HFFc6 (cell line): ENCODE measurements at regions not wholly inside any gene's neighbourhood (a gene's known extent, or its start where the extent isn't known, plus 50 kb on each side); places are given as distances from the start of the nearest gene placed in this dataset.

Source experiments
- DNase-seq: peaks from one replicate; pipeline ENCODE4 v3.0.0-alpha.2; 2018
- H3K27ac Mint-ChIP-seq: 2 replicates; pipeline ENCODE4 v1.8.0; 2020; ENCODE audit warnings: mild to moderate bottlenecking, mixed read lengths
- H3K27me3 Mint-ChIP-seq: 2 replicates; pipeline ENCODE4 v1.8.0; 2021; ENCODE audit warnings: mild to moderate bottlenecking, moderate library complexity, mixed read lengths; ENCODE audit not compliant: insufficient read depth
- H3K36me3 Mint-ChIP-seq: 2 replicates; pipeline ENCODE4 v1.8.0; 2021; ENCODE audit warnings: low read depth, mixed read lengths
- H3K4me1 Mint-ChIP-seq: 2 replicates; pipeline ENCODE4 v1.8.0; 2020; ENCODE audit warnings: low read depth, mixed read lengths
- H3K4me3 Mint-ChIP-seq: 2 replicates; pipeline ENCODE4 v1.8.0; 2020; ENCODE audit warnings: mild to moderate bottlenecking, moderate library complexity, mixed read lengths
- H3K9me3 Mint-ChIP-seq: 2 replicates; pipeline ENCODE4 v1.8.0; 2020; ENCODE audit warnings: mild to moderate bottlenecking, mixed read lengths
- CTCF ChIP-seq: fragments of 200-600 bp; sonication (generic); IDR thresholded peaks from 2 replicates; pipeline ENCODE4 v1.5.0; 2021; ENCODE audit warnings: antibody characterized with exemption, mild to moderate bottlenecking

DNA sequence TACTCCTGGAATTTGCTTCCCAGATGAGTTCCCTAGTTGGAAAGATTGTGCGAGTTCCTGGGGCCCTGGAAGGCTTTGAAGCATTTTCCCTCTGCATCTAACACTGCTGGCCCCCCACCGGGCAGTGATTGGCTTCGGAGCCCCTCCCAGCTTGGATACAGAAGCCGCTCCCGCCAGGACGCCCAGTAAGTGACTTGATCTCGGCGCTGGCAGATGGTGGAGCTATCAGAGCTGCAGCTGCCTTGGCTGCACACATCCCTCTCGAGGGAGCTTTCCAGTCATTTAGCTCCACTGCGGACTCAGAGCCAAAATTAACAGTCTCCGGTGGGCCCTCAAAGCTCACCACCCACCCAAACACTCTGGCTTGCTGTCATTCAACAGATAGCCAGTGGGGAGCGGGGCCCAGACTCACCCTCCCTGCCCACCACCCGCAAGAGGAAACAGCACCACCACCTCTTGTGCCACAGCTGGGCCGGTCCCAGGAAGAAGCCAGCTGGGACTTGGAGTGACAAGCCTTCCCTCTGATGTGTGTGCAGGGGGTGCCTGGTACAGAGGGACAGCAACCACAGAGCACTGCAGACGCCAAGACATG, 162.3 kb downstream of the TRIM29 start:
- Mint-ChIP-seq H3K27ac (no peak overlapping the region), H3K4me1 (no peaks in the 10 kb centered on the region), H3K9me3 (no peaks in the 10 kb centered on the region), H3K4me3 (no peak overlapping the region), H3K27me3 (peaks cover 52% of the 10 kb centered on the region), H3K36me3 (no peaks in the 10 kb centered on the region)
- DNase-seq, result no peak
- TF ChIP-seq CTCF, result no peak

GRCh38 chr11:119974467-119974866, 163.4 kb downstream of the TRIM29 start:
- H3K4me3 Mint-ChIP-seq, result no peak overlapping the region
- no peaks in the 10 kb centered on the region for H3K9me3 Mint-ChIP-seq
- no peak overlapping the region for H3K27ac Mint-ChIP-seq
- H3K27me3 Mint-ChIP-seq, result peaks cover 51% of the 10 kb centered on the region
- no peak for TF ChIP-seq CTCF
- DNase-seq, result no peak
- no peaks in the 10 kb centered on the region for H3K4me1 Mint-ChIP-seq
- H3K36me3 Mint-ChIP-seq, result no peaks in the 10 kb centered on the region

- Mint-ChIP-seq H3K27ac (no peak overlapping the region), H3K4me3 (no peak overlapping the region), H3K36me3 (no peaks in the 10 kb centered on the region), H3K9me3 (no peaks in the 10 kb centered on the region), H3K27me3 (peaks cover 47% of the 10 kb centered on the region), H3K4me1 (no peaks in the 10 kb centered on the region)
- no peak for DNase-seq
- no peak for TF ChIP-seq CTCF
These were observed 163.9 kb downstream of the TRIM29 start for GRCh38 chr11:119974051-119974450.

GRCh38 chr11:119972281-119972680, 165.6 kb downstream of the TRIM29 start:
- H3K27me3 Mint-ChIP-seq, result peaks cover 50% of the 10 kb centered on the region
- no peak for TF ChIP-seq CTCF
- no peaks in the 10 kb centered on the region for H3K36me3 Mint-ChIP-seq
- H3K4me3 Mint-ChIP-seq, result no peak overlapping the region
- no peak for DNase-seq
- no peaks in the 10 kb centered on the region for H3K4me1 Mint-ChIP-seq
- H3K27ac Mint-ChIP-seq, result no peak overlapping the region
- H3K9me3 Mint-ChIP-seq, result no peaks in the 10 kb centered on the region

GRCh38 chr11:119970555-119971304, 167.2 kb downstream of the TRIM29 start:
- no peak for DNase-seq
- no peak for TF ChIP-seq CTCF
- Mint-ChIP-seq H3K9me3 (no peaks in the 10 kb centered on the region), H3K36me3 (no peaks in the 10 kb centered on the region), H3K4me1 (no peaks in the 10 kb centered on the region), H3K4me3 (no peak overlapping the region), H3K27me3 (peaks cover 42% of the 10 kb centered on the region), H3K27ac (no peak overlapping the region)
